ENCODE measurements at regions not wholly inside any gene's neighbourhood (a gene's known extent, or its start where the extent isn't known, plus 50 kb on each side); places are given as distances from the start of the nearest gene placed in this dataset.

GRCh38 chr16:86214326-86215232 lies 295.7 kb upstream of the FOXF1 start:
- ChIA-PET CTCF (no interaction called here), RAD21 (ENCODE audit: unreplicated experiment) (interaction anchor here (1.2 kb wide), 1 partner anchor 13 kb away, joined by 3 read pairs; no protein-coding TSS in a partner anchor), POLR2A (no interaction called here), SMC1A (ENCODE audit: uncharacterized antibody, unreplicated experiment) (interaction anchor here (1.5 kb wide), 1 partner anchor 9 kb away, joined by 3 read pairs; no protein-coding TSS in a partner anchor)
- Histone ChIP-seq H4K20me1 (ENCODE audit: control insufficient read depth, insufficient read depth) (no peaks in the 10 kb centered on the region), H3K9ac (ENCODE audit: control insufficient read depth, insufficient read depth, low read length) (no peak overlapping the region), H3K9me3 (replicated peaks; ENCODE audit: control insufficient read depth, insufficient read depth, low read length) (peaks cover 3% of the 10 kb centered on the region; the same call in 1 of the 3 replicates), H3K27me3 (replicated peaks in 1 of 2; ENCODE audit: control insufficient read depth in 2 of 2, insufficient read depth in 2 of 2, low read length in 1 of 2) (no peaks in the 10 kb centered on the region), H3K4me2 (ENCODE audit: control insufficient read depth, insufficient read depth) (no peak overlapping the region), H3K79me2 (ENCODE audit: control insufficient read depth, insufficient read depth, low read length) (no peaks in the 10 kb centered on the region), H3K27ac (ENCODE audit: control insufficient read depth, insufficient read depth) (no peak overlapping the region), H2AFZ (ENCODE audit: control insufficient read depth, low read depth, low read length) (no peak overlapping the region), H3K4me3 (no peak overlapping the region), H3K36me3 (ENCODE audit: control insufficient read depth in 2 of 2, insufficient read depth in 2 of 2, low read length in 1 of 2) (no peaks in the 10 kb centered on the region), H3K4me1 (ENCODE audit: control insufficient read depth, insufficient read depth, low read length) (no peaks in the 10 kb centered on the region)
- BruUV-seq (replicated peaks) = no TSS peak
- intact Hi-C loops (cut with micrococcal nuclease; ENCODE audit: unreplicated experiment) (no loop called here), in situ Hi-C loops (cut with MboI) (no loop called here)
- 18% methylated on average over 14 of the region's 14 CpGs for WGBS (ENCODE audit: insufficient coverage, insufficient replicate concordance, low lambda C conversion rate, missing lambda C conversion rate)
- no peak for FAIRE-seq
- TF ChIP-seq RFX5 (IDR thresholded peaks at IDR 0.05; ENCODE audit: low read depth, low read length) = no peak
- TF ChIP-seq SMAD5 (IDR thresholded peaks at IDR 0.05; ENCODE audit: low read depth) = no peak
- TF ChIP-seq YBX1 (IDR thresholded peaks at IDR 0.05) = no peak
- TF ChIP-seq CBX5 (IDR thresholded peaks at IDR 0.05; ENCODE audit: low read depth) = no peak
- DNase-seq (ENCODE audit: low read depth, low spot score) = no peak
- no peak for ATAC-seq

DNA sequence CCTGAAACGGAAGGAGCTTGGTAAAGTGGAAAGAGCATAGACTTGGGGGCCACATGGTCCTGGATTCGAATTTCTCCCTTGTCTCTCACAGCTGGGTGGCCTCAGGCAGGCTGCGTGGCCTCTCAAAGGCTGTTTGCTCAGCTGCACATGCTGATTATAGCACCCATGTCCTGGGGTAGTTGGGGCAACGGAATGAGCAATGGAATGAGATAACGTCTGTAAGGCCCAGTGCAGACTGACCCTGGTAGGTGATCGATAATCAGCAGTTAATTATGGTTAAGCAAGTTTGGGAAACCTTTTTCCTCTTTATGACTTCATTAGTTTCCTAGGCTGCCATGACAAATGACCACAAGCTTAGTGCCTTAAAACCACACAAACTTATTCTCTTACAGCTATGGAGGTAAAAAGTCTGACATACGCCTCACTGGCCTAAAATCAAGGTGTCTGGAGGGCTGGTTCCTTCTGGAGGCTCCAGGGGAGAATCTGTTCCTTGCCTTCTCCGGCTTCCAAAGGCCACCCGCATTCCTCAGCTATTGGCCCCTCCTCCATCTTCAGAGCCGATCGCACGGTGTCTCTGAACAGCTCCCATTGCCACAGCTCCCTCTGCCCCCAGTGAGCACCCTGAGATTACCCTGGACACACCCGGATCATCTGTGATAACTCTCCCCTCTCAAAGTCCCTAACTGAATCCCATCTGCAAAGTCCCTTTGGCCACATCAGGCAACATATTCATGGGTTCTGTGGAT lies 294.9 kb upstream of the FOXF1 start:
- no peak overlapping the region for H3K9ac ChIP-seq (ENCODE audit: control insufficient read depth, insufficient read depth, low read length)
- H3K27ac ChIP-seq (ENCODE audit: control insufficient read depth, insufficient read depth) = no peak overlapping the region
- no peaks in the 10 kb centered on the region for H4K20me1 ChIP-seq (ENCODE audit: control insufficient read depth, insufficient read depth)
- H3K4me2 ChIP-seq (ENCODE audit: control insufficient read depth, insufficient read depth) = no peak overlapping the region
- intact Hi-C loops (cut with micrococcal nuclease; ENCODE audit: unreplicated experiment) = no loop called here
- H3K27me3 ChIP-seq (replicated peaks in 1 of 2; ENCODE audit: control insufficient read depth in 2 of 2, insufficient read depth in 2 of 2, low read length in 1 of 2) = no peaks in the 10 kb centered on the region
- no peak for ATAC-seq
- POLR2A ChIA-PET = no interaction called here
- no peak overlapping the region for H3K4me3 ChIP-seq
- CTCF ChIA-PET = no interaction called here
- FAIRE-seq = no peak
- H3K79me2 ChIP-seq (ENCODE audit: control insufficient read depth, insufficient read depth, low read length) = no peaks in the 10 kb centered on the region
- no peak overlapping the region for H2AFZ ChIP-seq (ENCODE audit: control insufficient read depth, low read depth, low read length)
- H3K9me3 ChIP-seq (replicated peaks; ENCODE audit: control insufficient read depth, insufficient read depth, low read length) = peaks cover 3% of the 10 kb centered on the region; the same call in 1 of the 3 replicates
- in situ Hi-C loops (cut with MboI) = no loop called here
- WGBS (ENCODE audit: insufficient coverage, insufficient replicate concordance, low lambda C conversion rate, missing lambda C conversion rate) = 20% methylated on average over 13 of the region's 13 CpGs
- TF ChIP-seq ZNF622 (IDR thresholded peaks at IDR 0.05) = no peak
- TF ChIP-seq JUNB (IDR thresholded peaks at IDR 0.05) = no peak
- no peaks in the 10 kb centered on the region for H3K4me1 ChIP-seq (ENCODE audit: control insufficient read depth, insufficient read depth, low read length)
- BruUV-seq (replicated peaks) = no TSS peak
- RAD21 ChIA-PET (ENCODE audit: unreplicated experiment) = no interaction called here
- no peaks in the 10 kb centered on the region for H3K36me3 ChIP-seq (ENCODE audit: control insufficient read depth in 2 of 2, insufficient read depth in 2 of 2, low read length in 1 of 2)
- SMC1A ChIA-PET (ENCODE audit: uncharacterized antibody, unreplicated experiment) = interaction anchor here (1.5 kb wide), 1 partner anchor 10 kb away, joined by 3 read pairs; no protein-coding TSS in a partner anchor
- no peak for DNase-seq (ENCODE audit: low read depth, low spot score)

Measured in GM12878 (cell line).